ENCODE measurements at regions not wholly inside any gene's neighbourhood (a gene's known extent, or its start where the extent isn't known, plus 50 kb on each side); places are given as distances from the start of the nearest gene placed in this dataset.

- H3K79me1 ChIP-seq (ENCODE audit: insufficient read depth, low read depth, low read length, poor library complexity, severe bottlenecking) = no peaks in the 10 kb centered on the region
- Mint-ChIP-seq H3K4me1 (no peaks in the 10 kb centered on the region), H3K9me3 (no peaks in the 10 kb centered on the region; a peak in 1 of 5 replicates), H3K27me3 (ENCODE audit: low read depth) (no peaks in the 10 kb centered on the region), H3K27ac (no peak overlapping the region), H3K36me3 (ENCODE audit: insufficient read depth in 1 of 3, low read depth in 3 of 3) (no peaks in the 10 kb centered on the region), H3K4me3 (no peak overlapping the region)
- no peak overlapping the region for H3K56ac ChIP-seq (ENCODE audit: insufficient read length, low read depth, low read length)
- no peak overlapping the region for H2AK5ac ChIP-seq (ENCODE audit: insufficient read length, low read length)
- DNase-seq = no peak
- H2BK5ac ChIP-seq (ENCODE audit: insufficient read length, low read length) = no peak overlapping the region
- H3K23me2 ChIP-seq (ENCODE audit: insufficient read length, low read depth, low read length, poor library complexity, severe bottlenecking) = no peaks in the 10 kb centered on the region
- no peak overlapping the region for H2AFZ ChIP-seq (ENCODE audit: low read length)
- H2BK15ac ChIP-seq (ENCODE audit: low read depth, low read length) = no peak overlapping the region
- H3K23ac ChIP-seq (ENCODE audit: insufficient read length, low read depth, low read length) = no peak overlapping the region
- H3K9ac ChIP-seq (ENCODE audit: extremely low read depth, insufficient read length, low read length) = no peak overlapping the region
- no peaks in the 10 kb centered on the region for H3K27me3 ChIP-seq (ENCODE audit: insufficient read depth, low read length)
- H4K5ac ChIP-seq (ENCODE audit: insufficient read length, low read depth, low read length) = no peak overlapping the region
- H4K91ac ChIP-seq (ENCODE audit: insufficient read length, low read depth, low read length) = no peak overlapping the region
- H2BK120ac ChIP-seq (ENCODE audit: low read depth, low read length, poor library complexity, severe bottlenecking) = no peak overlapping the region
- no peaks in the 10 kb centered on the region for H3K9me3 ChIP-seq (ENCODE audit: control insufficient read depth, low read depth, low read length)
- H3K4ac ChIP-seq (ENCODE audit: low read depth, low read length) = no peak overlapping the region
- no peak overlapping the region for H3T11ph ChIP-seq (ENCODE audit: low read length)
- no peak overlapping the region for H3K27ac ChIP-seq (ENCODE audit: insufficient read length, low read depth, low read length)
- WGBS (ENCODE audit: extremely low coverage, insufficient read length, low lambda C conversion rate) = no CpG with 5 or more reads among the region's 7 CpGs
- no peak overlapping the region for H3K4me2 ChIP-seq (ENCODE audit: insufficient read depth, insufficient read length, low read length)
- H3K18ac ChIP-seq (ENCODE audit: insufficient read length, low read depth, low read length) = no peak overlapping the region
- H2BK20ac ChIP-seq (ENCODE audit: low read depth, low read length, poor library complexity, severe bottlenecking) = no peak overlapping the region
- TF ChIP-seq CTCF (conservative IDR thresholded peaks at IDR 0.05) = no peak
- no peaks in the 10 kb centered on the region for H3K4me1 ChIP-seq (ENCODE audit: insufficient read depth, low read length)
- no peak overlapping the region for H2BK12ac ChIP-seq (ENCODE audit: insufficient read length, low read depth, low read length)
- H4K20me1 ChIP-seq (ENCODE audit: control insufficient read depth, insufficient read depth, insufficient read length) = no peaks in the 10 kb centered on the region
- no peaks in the 10 kb centered on the region for H3K79me2 ChIP-seq (ENCODE audit: insufficient read depth, low read length)
- H3K14ac ChIP-seq (ENCODE audit: insufficient read depth, low read length) = no peak overlapping the region
- no peak overlapping the region for H4K8ac ChIP-seq (replicated peaks; ENCODE audit: insufficient read length, low read depth, low read length)
Measured at GRCh38 chr14:47874350-47874749, 198.9 kb upstream of the MDGA2 start.

Measured in H9 (cell line).